ENCODE measurements at regions not wholly inside any gene's neighbourhood (a gene's known extent, or its start where the extent isn't known, plus 50 kb on each side); places are given as distances from the start of the nearest gene placed in this dataset.
"Not testable (repeated sequence)": the region's sequence is repeated elsewhere in the genome, so short reads cannot be mapped to it uniquely, and the experiment has no call there.

- no peak for DNase-seq (ENCODE audit: insufficient read length, low spot score)
- no peak for TF ChIP-seq SPI1 (IDR thresholded peaks at IDR 0.05; ENCODE audit: low read depth, low read length)
- TF ChIP-seq PAX5 (IDR thresholded peaks at IDR 0.05; ENCODE audit: insufficient read depth, low read length, severe bottlenecking), result no peak
- TF ChIP-seq TAF1 (IDR thresholded peaks at IDR 0.05; ENCODE audit: low read depth, low read length), result no peak
- no peak for TF ChIP-seq POLR2AphosphoS5 (IDR thresholded peaks at IDR 0.05; ENCODE audit: low read depth, low read length)
- TF ChIP-seq POU2F2 (IDR thresholded peaks at IDR 0.05; ENCODE audit: low read depth, low read length), result no peak
- TF ChIP-seq POLR2A (IDR thresholded peaks at IDR 0.05; ENCODE audit: low read depth, low read length), result no peak
- FAIRE-seq, result no peak
These were observed 178.1 kb downstream of the ETNK1 start for GRCh38 chr12:22802883-22803630.

GRCh38 chr12:22803725-22804124, 178.8 kb downstream of the ETNK1 start:
- FAIRE-seq, result no peak
- no peak for TF ChIP-seq PAX5 (IDR thresholded peaks at IDR 0.05; ENCODE audit: insufficient read depth, low read length, severe bottlenecking)
- no peak for TF ChIP-seq POU2F2 (IDR thresholded peaks at IDR 0.05; ENCODE audit: low read depth, low read length)
- no peak for TF ChIP-seq POLR2AphosphoS5 (IDR thresholded peaks at IDR 0.05; ENCODE audit: low read depth, low read length)
- no peak for TF ChIP-seq TAF1 (IDR thresholded peaks at IDR 0.05; ENCODE audit: low read depth, low read length)
- TF ChIP-seq SPI1 (IDR thresholded peaks at IDR 0.05; ENCODE audit: low read depth, low read length), result no peak
- no peak for TF ChIP-seq POLR2A (IDR thresholded peaks at IDR 0.05; ENCODE audit: low read depth, low read length)
- DNase-seq (ENCODE audit: insufficient read length, low spot score), result no peak

GRCh38 chr12:22808860-22809259, 183.9 kb downstream of the ETNK1 start:
- FAIRE-seq, result no peak
- no peak for DNase-seq (ENCODE audit: insufficient read length, low spot score)

GRCh38 chr12:22810036-22810435, 185.1 kb downstream of the ETNK1 start:
- TF ChIP-seq SPI1 (IDR thresholded peaks at IDR 0.05; ENCODE audit: low read depth, low read length), result no peak
- FAIRE-seq (no peak), DNase-seq (ENCODE audit: insufficient read length, low spot score) (no peak)

More at GRCh38 chr12:22808860-22809259, 183.9 kb downstream of the ETNK1 start:
- TF ChIP-seq TAF1 (IDR thresholded peaks at IDR 0.05; ENCODE audit: low read depth, low read length) (no peak), POLR2A (IDR thresholded peaks at IDR 0.05; ENCODE audit: low read depth, low read length) (no peak), PAX5 (IDR thresholded peaks at IDR 0.05; ENCODE audit: insufficient read depth, low read length, severe bottlenecking) (no peak), SPI1 (IDR thresholded peaks at IDR 0.05; ENCODE audit: low read depth, low read length) (no peak), POLR2AphosphoS5 (IDR thresholded peaks at IDR 0.05; ENCODE audit: low read depth, low read length) (no peak), POU2F2 (IDR thresholded peaks at IDR 0.05; ENCODE audit: low read depth, low read length) (no peak)

GRCh38 chr12:22812531-22812930, 187.6 kb downstream of the ETNK1 start:
- no peak for DNase-seq (ENCODE audit: insufficient read length, low spot score)
- no peak for FAIRE-seq
- TF ChIP-seq SPI1 (IDR thresholded peaks at IDR 0.05; ENCODE audit: low read depth, low read length) (no peak), POU2F2 (IDR thresholded peaks at IDR 0.05; ENCODE audit: low read depth, low read length) (no peak), POLR2AphosphoS5 (IDR thresholded peaks at IDR 0.05; ENCODE audit: low read depth, low read length) (no peak), POLR2A (IDR thresholded peaks at IDR 0.05; ENCODE audit: low read depth, low read length) (no peak), TAF1 (IDR thresholded peaks at IDR 0.05; ENCODE audit: low read depth, low read length) (no peak), PAX5 (IDR thresholded peaks at IDR 0.05; ENCODE audit: insufficient read depth, low read length, severe bottlenecking) (no peak)

GRCh38 chr12:22821985-22822384, 197.0 kb downstream of the ETNK1 start:
- FAIRE-seq (no peak), DNase-seq (ENCODE audit: insufficient read length, low spot score) (no peak)
- TF ChIP-seq POU2F2 (IDR thresholded peaks at IDR 0.05; ENCODE audit: low read depth, low read length) (no peak), SPI1 (IDR thresholded peaks at IDR 0.05; ENCODE audit: low read depth, low read length) (no peak), PAX5 (IDR thresholded peaks at IDR 0.05; ENCODE audit: insufficient read depth, low read length, severe bottlenecking) (no peak), POLR2A (IDR thresholded peaks at IDR 0.05; ENCODE audit: low read depth, low read length) (no peak), TAF1 (IDR thresholded peaks at IDR 0.05; ENCODE audit: low read depth, low read length) (no peak), POLR2AphosphoS5 (IDR thresholded peaks at IDR 0.05; ENCODE audit: low read depth, low read length) (no peak)

- TF ChIP-seq POU2F2 (IDR thresholded peaks at IDR 0.05; ENCODE audit: low read depth, low read length) (no peak), POLR2AphosphoS5 (IDR thresholded peaks at IDR 0.05; ENCODE audit: low read depth, low read length) (no peak), SPI1 (IDR thresholded peaks at IDR 0.05; ENCODE audit: low read depth, low read length) (no peak), PAX5 (IDR thresholded peaks at IDR 0.05; ENCODE audit: insufficient read depth, low read length, severe bottlenecking) (no peak), POLR2A (IDR thresholded peaks at IDR 0.05; ENCODE audit: low read depth, low read length) (no peak), TAF1 (IDR thresholded peaks at IDR 0.05; ENCODE audit: low read depth, low read length) (no peak)
- DNase-seq (ENCODE audit: insufficient read length, low spot score) (no peak), FAIRE-seq (no peak)
These were observed 201.1 kb downstream of the ETNK1 start for GRCh38 chr12:22826026-22826425.

GRCh38 chr12:22826446-22826981, 201.5 kb downstream of the ETNK1 start:
- not testable (repeated sequence) for FAIRE-seq; DNase-seq (ENCODE audit: insufficient read length, low spot score)

GRCh38 chr12:22828066-22828465, 203.1 kb downstream of the ETNK1 start:
- no peak for TF ChIP-seq POLR2A (IDR thresholded peaks at IDR 0.05; ENCODE audit: low read depth, low read length)
- TF ChIP-seq SPI1 (IDR thresholded peaks at IDR 0.05; ENCODE audit: low read depth, low read length), result no peak
- TF ChIP-seq POU2F2 (IDR thresholded peaks at IDR 0.05; ENCODE audit: low read depth, low read length), result no peak
- no peak for TF ChIP-seq POLR2AphosphoS5 (IDR thresholded peaks at IDR 0.05; ENCODE audit: low read depth, low read length)
- TF ChIP-seq PAX5 (IDR thresholded peaks at IDR 0.05; ENCODE audit: insufficient read depth, low read length, severe bottlenecking), result no peak
- TF ChIP-seq TAF1 (IDR thresholded peaks at IDR 0.05; ENCODE audit: low read depth, low read length), result no peak
- DNase-seq (ENCODE audit: insufficient read length, low spot score) (no peak), FAIRE-seq (no peak)

GRCh38 chr12:22835431-22835830, 210.5 kb downstream of the ETNK1 start:
- FAIRE-seq, result no peak
- no peak for DNase-seq (ENCODE audit: insufficient read length, low spot score)
- no peak for TF ChIP-seq PAX5 (IDR thresholded peaks at IDR 0.05; ENCODE audit: insufficient read depth, low read length, severe bottlenecking)
- no peak for TF ChIP-seq POLR2AphosphoS5 (IDR thresholded peaks at IDR 0.05; ENCODE audit: low read depth, low read length)
- no peak for TF ChIP-seq SPI1 (IDR thresholded peaks at IDR 0.05; ENCODE audit: low read depth, low read length)
- TF ChIP-seq POU2F2 (IDR thresholded peaks at IDR 0.05; ENCODE audit: low read depth, low read length), result no peak
- TF ChIP-seq POLR2A (IDR thresholded peaks at IDR 0.05; ENCODE audit: low read depth, low read length), result no peak
- TF ChIP-seq TAF1 (IDR thresholded peaks at IDR 0.05; ENCODE audit: low read depth, low read length), result no peak
